B cell (primary cell): ENCODE measurements at regions not wholly inside any gene's neighbourhood (a gene's known extent, or its start where the extent isn't known, plus 50 kb on each side); places are given as distances from the start of the nearest gene placed in this dataset.

Experiments
- ATAC-seq: fragments of 200-7000 bp; cut with Tn5 transposase; one replicate; pipeline ENCODE4 v1.10.0; 2021; ENCODE audit warnings: low read depth, mild to moderate bottlenecking, moderate number of reproducible peaks, moderate library complexity
- CTCF ChIA-PET: fragments of 350-600 bp; sonication (Branson Sonifier 250); formaldehyde crosslinking; loops from one replicate; lab custom pipeline; 2021; ENCODE audit warnings: antibody characterized with exemption, inconsistent platforms; lab: Charles Lee
- POLR2A ChIA-PET: fragments of 350-600 bp; sonication (Branson Sonifier 250); formaldehyde crosslinking; loops from one replicate; lab custom pipeline; 2021; ENCODE audit warnings: antibody characterized with exemption; lab: Charles Lee
- DNase-seq: peaks from one replicate; pipeline ENCODE4 v3.0.0; 2013
- H2AFZ ChIP-seq: 2 replicates; pipeline ENCODE4 v1.6.1; 2012; ENCODE audit warnings: mild to moderate bottlenecking, low read depth, low read length; ENCODE audit not compliant: insufficient read depth, poor library complexity, severe bottlenecking
- H3K27ac ChIP-seq, 2 donors: 1 replicate in 1 of 2; 2 replicates in 1 of 2; pipeline ENCODE4 v1.5.1; 2012 to 2013; ENCODE audit warnings: low read length in 2 of 2, mild to moderate bottlenecking in 2 of 2, moderate library complexity in 1 of 2
- H3K27me3 ChIP-seq, 4 experiments: fragments of 200-600 bp in 1 of 4; sonication (generic) in 1 of 4; replicated peaks in 1 of 4; 1 replicate in 2 of 4; 2 replicates in 2 of 4; pipeline versions ENCODE4 v1.6.1 to v1.7.0; 2013 to 2016; ENCODE audit warnings: low read length in 3 of 4, mild to moderate bottlenecking in 2 of 4, mixed read lengths in 1 of 4, moderate library complexity in 1 of 4; ENCODE audit not compliant: insufficient read depth in 4 of 4, control insufficient read depth in 3 of 4; ENCODE audit errors: control extremely low read depth in 1 of 4
- H3K36me3 ChIP-seq, 2 experiments: replicated peaks in 1 of 2; 1 replicate in 1 of 2; 2 replicates in 1 of 2; pipeline versions ENCODE4 v1.6.1 to v1.7.1; 2013; ENCODE audit warnings: low read length in 1 of 2; ENCODE audit not compliant: insufficient read depth in 2 of 2, control insufficient read depth in 1 of 2; ENCODE audit errors: control extremely low read depth in 1 of 2, extremely low read depth in 1 of 2
- H3K4me1 ChIP-seq, 2 donors: fragments of 200-600 bp in 1 of 2; sonication (generic) in 1 of 2; 1 replicate in 1 of 2; 2 replicates in 1 of 2; pipeline versions ENCODE4 v1.5.1 to v1.6.1; 2013 to 2017; ENCODE audit warnings: low read length in 2 of 2; ENCODE audit not compliant: control insufficient read depth in 2 of 2, insufficient read depth in 2 of 2
- H3K4me2 ChIP-seq: replicated peaks from 2 replicates; pipeline ENCODE3; 2012; ENCODE audit warnings: mild to moderate bottlenecking, low read depth, low read length; ENCODE audit not compliant: poor library complexity, severe bottlenecking
- H3K4me3 ChIP-seq, 5 experiments: fragments of 200-600 bp in 1 of 5; sonication (generic) in 1 of 5; 1 replicate in 3 of 5; 2 replicates in 2 of 5; pipeline versions ENCODE4 v1.5.1 to v1.7.0; 2011 to 2016; ENCODE audit warnings: low read length in 4 of 5, mild to moderate bottlenecking in 4 of 5, low read depth in 2 of 5, control low read depth in 1 of 5, moderate library complexity in 1 of 5; ENCODE audit not compliant: insufficient read depth in 1 of 5; ENCODE audit errors: control extremely low read depth in 1 of 5, extremely low read depth in 1 of 5
- H3K79me2 ChIP-seq: fragments of 200-600 bp; sonication (generic); one replicate; pipeline ENCODE4 v1.6.0; 2016; ENCODE audit warnings: low read length; ENCODE audit not compliant: control insufficient read depth, insufficient read depth
- H3K9ac ChIP-seq: fragments of 200-600 bp; sonication (generic); 2 replicates; pipeline ENCODE4 v1.6.1; 2017; ENCODE audit warnings: mild to moderate bottlenecking, low read length, moderate library complexity
- H3K9me3 ChIP-seq, 3 donors: one replicate each; pipeline versions ENCODE4 v1.6.1 to v1.7.1; 2013; ENCODE audit warnings: low read length in 2 of 3; ENCODE audit not compliant: control insufficient read depth in 2 of 3, insufficient read depth in 1 of 3; ENCODE audit errors: control extremely low read depth in 1 of 3
- H4K20me1 ChIP-seq: 2 replicates; pipeline ENCODE4 v1.6.0; 2012; ENCODE audit warnings: mild to moderate bottlenecking, low read length; ENCODE audit not compliant: insufficient read depth, control insufficient read depth, poor library complexity, severe bottlenecking
- H3K27ac Mint-ChIP-seq: one replicate; pipeline ENCODE4 v1.8.0; 2021; ENCODE audit warnings: mixed read lengths
- H3K27me3 Mint-ChIP-seq: one replicate; pipeline ENCODE4 v1.8.0; 2021; ENCODE audit warnings: mixed read lengths
- H3K4me1 Mint-ChIP-seq: one replicate; pipeline ENCODE4 v1.8.0; 2021; ENCODE audit warnings: mixed read lengths
- H3K4me3 Mint-ChIP-seq: one replicate; pipeline ENCODE4 v1.8.0; 2021; ENCODE audit warnings: mixed read lengths
- H3K9me3 Mint-ChIP-seq: one replicate; pipeline ENCODE4 v1.8.0; 2022; ENCODE audit warnings: mixed read lengths; ENCODE audit not compliant: insufficient read depth
- EZH2 ChIP-seq: IDR thresholded peaks from 2 replicates; pipeline ENCODE4 v1.6.1; 2012; ENCODE audit warnings: borderline replicate concordance, low read depth, mild to moderate bottlenecking, moderate library complexity, low read length; ENCODE audit not compliant: insufficient read depth, poor library complexity, severe bottlenecking
- WGBS: methylation state at CpG from one replicate; pipeline ENCODE4 v1.1.5; 2013; ENCODE audit warnings: missing lambda C conversion rate; ENCODE audit not compliant: insufficient coverage; 5-methylcytosine and 5-hydroxymethylcytosine counted together
- intact Hi-C: fragments of 100-400 bp; cut with micrococcal nuclease; formaldehyde crosslinking; loops from one replicate; pipeline ENCODE4 v1.10.0; 2022
- TF ChIP-seq, protein P1 (sequence below): fragments of 200-600 bp; IDR thresholded peaks from one replicate; pipeline ENCODE4 v1.8.0; 2022; ENCODE audit warnings: antibody characterized with exemption, mild to moderate bottlenecking

GRCh38 chr10:118151461-118151860 is 104.7 kb upstream of the RAB11FIP2 start:
- H3K4me2 ChIP-seq = no peak overlapping the region
- WGBS = 100% methylated on average over 2 of the region's 2 CpGs
- Mint-ChIP-seq H3K27ac (no peak overlapping the region), H3K4me3 (no peak overlapping the region), H3K4me1 (no peaks in the 10 kb centered on the region), H3K9me3 (no peaks in the 10 kb centered on the region), H3K27me3 (peaks cover 14% of the 10 kb centered on the region)
- H3K27ac ChIP-seq = no peak overlapping the region
- POLR2A ChIA-PET = no interaction called here
- ATAC-seq (no peak), DNase-seq (no peak)
- TF ChIP-seq, protein P1, sequence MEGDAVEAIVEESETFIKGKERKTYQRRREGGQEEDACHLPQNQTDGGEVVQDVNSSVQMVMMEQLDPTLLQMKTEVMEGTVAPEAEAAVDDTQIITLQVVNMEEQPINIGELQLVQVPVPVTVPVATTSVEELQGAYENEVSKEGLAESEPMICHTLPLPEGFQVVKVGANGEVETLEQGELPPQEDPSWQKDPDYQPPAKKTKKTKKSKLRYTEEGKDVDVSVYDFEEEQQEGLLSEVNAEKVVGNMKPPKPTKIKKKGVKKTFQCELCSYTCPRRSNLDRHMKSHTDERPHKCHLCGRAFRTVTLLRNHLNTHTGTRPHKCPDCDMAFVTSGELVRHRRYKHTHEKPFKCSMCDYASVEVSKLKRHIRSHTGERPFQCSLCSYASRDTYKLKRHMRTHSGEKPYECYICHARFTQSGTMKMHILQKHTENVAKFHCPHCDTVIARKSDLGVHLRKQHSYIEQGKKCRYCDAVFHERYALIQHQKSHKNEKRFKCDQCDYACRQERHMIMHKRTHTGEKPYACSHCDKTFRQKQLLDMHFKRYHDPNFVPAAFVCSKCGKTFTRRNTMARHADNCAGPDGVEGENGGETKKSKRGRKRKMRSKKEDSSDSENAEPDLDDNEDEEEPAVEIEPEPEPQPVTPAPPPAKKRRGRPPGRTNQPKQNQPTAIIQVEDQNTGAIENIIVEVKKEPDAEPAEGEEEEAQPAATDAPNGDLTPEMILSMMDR = no peak
- no peak for TF ChIP-seq EZH2
- H3K4me3 ChIP-seq = no peak overlapping the region
- no peak overlapping the region for H3K9ac ChIP-seq
- intact Hi-C loops = no loop called here
- H3K27me3 ChIP-seq = peaks cover 0 to 4% (median 0%) of the 10 kb centered on the region in 4 experiments
- H3K9me3 ChIP-seq = peaks cover 0 to 3% (median 2%) of the 10 kb centered on the region in 3 donors
- H3K4me1 ChIP-seq = no peaks in the 10 kb centered on the region
- H3K79me2 ChIP-seq = no peaks in the 10 kb centered on the region
- CTCF ChIA-PET = no interaction called here
- H4K20me1 ChIP-seq = no peaks in the 10 kb centered on the region
- no peak overlapping the region for H2AFZ ChIP-seq
- H3K36me3 ChIP-seq = no peaks in the 10 kb centered on the region

DNA sequence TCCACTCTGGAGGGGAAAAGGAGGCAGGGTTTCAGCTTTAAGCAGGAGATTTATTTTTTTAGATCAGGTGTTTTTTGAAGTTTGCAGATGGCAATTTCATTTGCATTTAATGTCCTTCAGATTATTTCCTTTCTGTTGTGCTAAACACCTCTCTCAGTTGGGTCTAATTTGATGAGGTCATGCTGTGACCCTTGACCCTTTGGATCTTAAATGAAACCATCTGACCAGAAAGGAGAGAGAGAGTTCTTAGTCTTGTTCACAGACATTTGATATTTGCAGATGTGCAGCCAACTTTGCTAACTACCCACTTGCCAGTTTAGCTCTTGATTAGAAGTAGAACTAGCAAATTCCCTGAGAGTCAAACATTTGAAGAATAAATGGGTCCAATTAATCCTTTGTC is 101.5 kb upstream of the RAB11FIP2 start:
- H3K27me3 Mint-ChIP-seq = peaks cover 10% of the 10 kb centered on the region
- TF ChIP-seq EZH2 = no peak
- TF ChIP-seq, protein P1 = no peak
- ATAC-seq = no peak
- H3K4me1 ChIP-seq = no peaks in the 10 kb centered on the region
- H3K4me1 Mint-ChIP-seq = no peaks in the 10 kb centered on the region
- H3K27ac ChIP-seq = no peak overlapping the region
- no peak overlapping the region for H2AFZ ChIP-seq
- H3K9me3 ChIP-seq = peaks cover 0 to 2% (median 0%) of the 10 kb centered on the region in 3 donors
- no peak overlapping the region for H3K27ac Mint-ChIP-seq
- no peaks in the 10 kb centered on the region for H3K36me3 ChIP-seq
- H3K4me3 Mint-ChIP-seq = no peak overlapping the region
- intact Hi-C loops = no loop called here
- POLR2A ChIA-PET = no interaction called here
- CTCF ChIA-PET = no interaction called here
- no peak overlapping the region for H3K4me2 ChIP-seq
- H4K20me1 ChIP-seq = no peaks in the 10 kb centered on the region
- H3K79me2 ChIP-seq = no peaks in the 10 kb centered on the region
- DNase-seq = no peak
- no peak overlapping the region for H3K9ac ChIP-seq
- H3K27me3 ChIP-seq = peaks cover 0 to 4% (median 0%) of the 10 kb centered on the region in 4 experiments
- no peak overlapping the region for H3K4me3 ChIP-seq
- H3K9me3 Mint-ChIP-seq = no peaks in the 10 kb centered on the region
